ENCODE measurements at regions not wholly inside any gene's neighbourhood (a gene's known extent, or its start where the extent isn't known, plus 50 kb on each side); places are given as distances from the start of the nearest gene placed in this dataset.
"Not testable (repeated sequence)": the region's sequence is repeated elsewhere in the genome, so short reads cannot be mapped to it uniquely, and the experiment has no call there.

DNA sequence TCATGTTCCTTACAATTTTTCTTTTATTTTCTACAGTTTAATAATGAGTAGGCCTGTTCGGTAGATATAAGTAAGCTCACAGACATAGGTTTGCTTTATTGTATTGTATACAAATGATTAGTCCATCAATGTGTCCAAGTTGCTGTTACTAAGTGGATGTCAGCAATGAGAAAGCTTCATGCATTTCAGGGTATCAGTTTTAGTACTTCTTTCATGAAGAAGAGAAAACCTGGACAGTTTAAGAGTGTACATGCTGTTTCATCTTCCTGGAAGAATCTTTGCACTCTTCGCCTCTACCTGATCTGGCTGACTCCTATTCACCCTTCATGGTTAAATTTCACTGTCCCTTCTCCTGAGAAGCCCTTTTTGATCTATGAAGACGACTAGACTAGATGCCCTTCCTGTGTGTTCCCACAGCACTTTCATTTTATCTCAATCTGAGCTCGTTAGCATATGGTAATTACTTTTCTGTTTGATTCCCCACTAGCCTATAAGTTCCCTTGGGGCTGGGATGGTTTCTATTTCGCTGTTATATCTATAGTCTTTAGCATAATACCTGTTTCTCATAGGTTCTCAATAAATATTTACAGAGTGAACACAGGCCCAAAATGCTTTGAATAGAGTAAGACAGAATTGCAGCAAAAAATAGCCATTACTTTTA is 70.7 kb downstream of the CETN3 start:
- no peaks in the 10 kb centered on the region for H3K4me1 ChIP-seq
- no peaks in the 10 kb centered on the region for H3K36me3 ChIP-seq
- no peak for DNase-seq

DNA sequence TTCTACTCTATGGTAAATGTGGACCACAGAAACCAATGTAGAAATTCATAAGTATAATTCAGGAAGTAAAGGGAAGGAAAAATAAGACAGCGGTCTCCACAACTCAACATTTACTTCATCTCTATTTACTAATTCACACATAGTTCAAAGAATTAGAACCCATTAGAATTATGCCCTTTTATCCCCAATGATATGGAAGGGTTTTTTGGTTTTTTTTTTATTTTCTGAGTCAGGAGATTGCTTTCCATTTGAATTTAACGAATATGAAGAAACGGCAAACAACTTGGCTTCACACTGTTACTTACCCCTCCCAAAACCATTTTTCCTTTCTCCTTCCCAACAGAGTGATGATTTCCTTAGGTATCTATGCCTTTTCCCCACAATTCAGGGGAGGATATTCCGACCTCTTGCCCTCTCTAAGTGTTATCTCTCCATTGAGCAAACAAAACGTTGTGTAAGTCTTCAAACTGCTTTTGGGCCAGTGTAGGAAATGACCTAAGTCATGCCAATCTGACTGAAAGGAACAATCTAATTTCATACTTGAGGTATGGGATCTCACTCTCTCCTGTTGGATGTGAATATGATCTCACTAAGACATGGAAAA is 72.0 kb downstream of the CETN3 start:
- no peak for DNase-seq
- no peaks in the 10 kb centered on the region for H3K4me1 ChIP-seq
- H3K9me3 ChIP-seq (replicated peaks): no peaks in the 10 kb centered on the region
- no peak overlapping the region for H3K4me3 ChIP-seq
- H3K27me3 ChIP-seq: no peaks in the 10 kb centered on the region
- no peak overlapping the region for H3K27ac ChIP-seq
- no peaks in the 10 kb centered on the region for H3K36me3 ChIP-seq

More for the DNA sequence above, 70.7 kb downstream of the CETN3 start:
- H3K9me3 ChIP-seq (replicated peaks): no peaks in the 10 kb centered on the region
- no peak overlapping the region for H3K27ac ChIP-seq
- H3K4me3 ChIP-seq: no peak overlapping the region
- H3K27me3 ChIP-seq: no peaks in the 10 kb centered on the region

- Histone ChIP-seq H3K36me3 (no peaks in the 10 kb centered on the region), H3K4me1 (no peaks in the 10 kb centered on the region), H3K27ac (no peak overlapping the region), H3K9me3 (replicated peaks) (no peaks in the 10 kb centered on the region), H3K27me3 (no peaks in the 10 kb centered on the region), H3K4me3 (no peak overlapping the region)
- no peak for DNase-seq
These were observed 72.8 kb downstream of the CETN3 start for GRCh38 chr5:90336752-90337151.

DNA sequence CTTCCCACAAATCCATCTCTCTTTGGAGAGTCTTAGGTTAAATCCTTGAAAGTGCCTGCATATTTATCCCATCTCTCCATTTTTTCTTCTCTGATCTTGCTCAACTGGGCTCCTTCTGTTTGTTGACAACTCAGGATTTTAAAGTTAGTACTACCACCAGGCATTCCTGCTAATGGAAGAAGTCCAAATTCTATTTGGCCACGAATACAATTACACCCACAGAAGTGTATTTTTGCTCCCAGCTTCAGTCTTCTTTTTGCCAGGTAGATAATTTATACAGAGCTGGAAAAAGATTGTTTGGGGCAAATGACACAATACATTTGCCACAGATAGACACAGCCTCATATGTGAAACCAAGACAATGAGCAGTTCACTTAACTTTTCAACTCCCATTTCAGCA is 74.8 kb downstream of the CETN3 start:
- H3K27me3 ChIP-seq: no peaks in the 10 kb centered on the region
- no peaks in the 10 kb centered on the region for H3K36me3 ChIP-seq
- no peaks in the 10 kb centered on the region for H3K4me1 ChIP-seq
- no peak overlapping the region for H3K27ac ChIP-seq
- no peaks in the 10 kb centered on the region for H3K9me3 ChIP-seq (replicated peaks)
- H3K4me3 ChIP-seq: no peak overlapping the region
- DNase-seq: no peak

DNA sequence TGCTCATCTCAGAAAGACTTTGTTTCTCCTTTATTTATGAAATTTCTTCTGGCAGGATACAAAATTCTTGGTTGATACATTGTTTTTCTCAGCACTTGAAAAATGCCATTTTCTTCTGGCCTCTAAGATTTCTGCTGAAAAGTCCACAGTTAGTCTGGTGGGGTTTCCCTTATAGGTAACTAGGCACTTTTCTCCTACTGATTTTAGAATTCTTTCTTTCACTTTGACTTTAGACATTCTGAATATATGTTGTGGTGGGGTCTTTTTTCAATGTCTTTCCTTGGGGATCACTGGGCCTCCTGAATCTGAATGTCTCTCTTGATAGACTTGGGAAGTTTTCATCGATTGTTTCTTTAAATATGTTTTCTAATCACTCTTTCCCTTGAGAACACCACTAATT is 79.6 kb downstream of the CETN3 start:
- Histone ChIP-seq H3K4me1 (no peaks in the 10 kb centered on the region), H3K27ac (no peak overlapping the region), H3K4me3 (no peak overlapping the region), H3K9me3 (replicated peaks) (no peaks in the 10 kb centered on the region), H3K36me3 (no peaks in the 10 kb centered on the region), H3K27me3 (no peaks in the 10 kb centered on the region)
- no peak for DNase-seq

- H3K9me3 ChIP-seq (replicated peaks): no peaks in the 10 kb centered on the region
- H3K4me1 ChIP-seq: no peaks in the 10 kb centered on the region
- no peaks in the 10 kb centered on the region for H3K27me3 ChIP-seq
- H3K36me3 ChIP-seq: no peaks in the 10 kb centered on the region
- H3K27ac ChIP-seq: no peak overlapping the region
- DNase-seq: no peak
- no peak overlapping the region for H3K4me3 ChIP-seq
These were observed 82.6 kb downstream of the CETN3 start for GRCh38 chr5:90326995-90327394.

- Histone ChIP-seq H3K9me3 (replicated peaks) (no peaks in the 10 kb centered on the region), H3K27ac (no peak overlapping the region), H3K4me3 (no peak overlapping the region), H3K27me3 (no peaks in the 10 kb centered on the region), H3K36me3 (no peaks in the 10 kb centered on the region), H3K4me1 (no peaks in the 10 kb centered on the region)
- DNase-seq: no peak
These were observed 84.5 kb downstream of the CETN3 start for GRCh38 chr5:90325093-90325492.

GRCh38 chr5:90320348-90320747 is 89.2 kb downstream of the CETN3 start:
- not testable (repeated sequence) for H3K36me3 ChIP-seq; H3K4me1 ChIP-seq; DNase-seq; H3K4me3 ChIP-seq; H3K9me3 ChIP-seq (replicated peaks); H3K27ac ChIP-seq; H3K27me3 ChIP-seq

DNA sequence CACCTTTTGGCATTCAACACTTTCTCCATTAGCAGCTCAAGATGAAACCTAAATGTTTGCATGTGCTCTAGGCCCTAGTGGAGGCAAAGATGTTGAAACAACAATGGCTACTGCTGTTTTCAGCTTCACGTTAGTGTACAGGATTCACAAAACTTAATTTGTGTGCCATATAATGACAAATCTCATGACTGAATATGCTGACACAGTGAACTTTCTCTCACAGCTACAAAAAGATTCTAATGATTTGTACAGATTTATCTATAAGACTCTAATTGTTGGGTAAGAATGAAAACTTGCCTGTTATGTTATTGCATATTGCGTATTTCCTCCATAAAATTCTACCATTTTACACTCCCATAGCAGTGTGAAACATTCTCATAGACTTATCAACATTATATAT is 97.5 kb downstream of the CETN3 start:
- H3K36me3 ChIP-seq: no peaks in the 10 kb centered on the region
- H3K27ac ChIP-seq: no peak overlapping the region
- no peaks in the 10 kb centered on the region for H3K4me1 ChIP-seq
- H3K27me3 ChIP-seq: no peaks in the 10 kb centered on the region
- H3K9me3 ChIP-seq (replicated peaks): no peaks in the 10 kb centered on the region
- DNase-seq: no peak
- H3K4me3 ChIP-seq: no peak overlapping the region

DNA sequence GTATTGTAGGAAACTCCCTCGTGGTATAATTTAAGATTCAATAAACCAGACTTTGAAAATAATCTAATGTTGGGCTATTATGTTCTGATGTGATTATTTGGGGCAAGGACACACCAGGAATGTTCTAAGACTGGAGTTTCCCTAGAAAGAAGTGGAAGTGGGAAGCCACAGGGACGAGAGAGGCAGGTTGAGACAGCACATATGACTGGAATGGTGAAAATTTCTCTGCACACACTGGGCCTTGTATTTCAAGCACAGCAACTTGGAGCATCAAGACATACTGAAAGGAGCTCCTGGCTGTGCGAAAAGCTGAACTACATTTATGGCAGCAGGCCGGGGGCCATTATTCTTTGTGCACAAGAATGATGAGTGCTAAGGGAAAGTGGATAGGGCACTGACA is 98.2 kb downstream of the CETN3 start:
- H3K4me3 ChIP-seq: no peak overlapping the region
- no peaks in the 10 kb centered on the region for H3K9me3 ChIP-seq (replicated peaks)
- DNase-seq: no peak
- H3K27ac ChIP-seq: no peak overlapping the region
- H3K36me3 ChIP-seq: no peaks in the 10 kb centered on the region
- no peaks in the 10 kb centered on the region for H3K27me3 ChIP-seq
- no peaks in the 10 kb centered on the region for H3K4me1 ChIP-seq

DNA sequence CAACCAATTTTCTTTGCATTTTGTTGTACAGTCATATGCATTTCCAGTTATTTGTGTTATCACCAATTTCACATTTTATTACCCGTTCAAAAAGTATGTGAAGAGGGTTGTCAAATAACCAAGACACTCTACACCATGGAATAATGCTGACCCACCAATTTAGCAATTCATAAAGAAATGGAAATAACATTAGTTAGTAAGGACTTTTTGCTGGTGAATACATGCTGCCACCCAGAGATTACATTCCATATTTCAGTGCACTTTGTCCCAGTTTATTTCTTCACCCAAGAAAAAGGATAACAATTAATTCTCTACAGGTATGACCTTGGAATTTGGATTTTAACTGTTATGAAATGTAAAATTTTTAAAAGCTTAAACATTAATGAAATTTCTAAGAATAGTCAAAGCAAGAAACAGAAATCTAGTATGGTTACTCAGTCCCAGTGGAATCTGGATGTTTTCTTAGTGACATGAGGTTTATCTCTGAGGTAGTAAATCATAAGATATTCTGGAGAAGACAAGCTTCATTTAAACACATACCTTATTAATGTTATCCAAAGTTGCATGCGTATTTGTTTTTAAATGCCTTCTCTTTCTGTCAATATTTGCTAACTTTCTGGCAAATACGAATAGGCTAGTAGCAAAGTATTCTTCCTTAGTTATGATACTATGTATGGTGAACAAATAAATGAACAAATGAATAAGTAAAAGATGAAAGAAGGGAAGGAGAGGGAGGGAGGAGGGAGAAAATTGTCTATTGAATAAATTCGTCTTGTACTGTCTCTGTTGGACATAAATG is 100.6 kb downstream of the CETN3 start:
- no peak for DNase-seq
- H3K27ac ChIP-seq: no peak overlapping the region
- H3K4me3 ChIP-seq: no peak overlapping the region
- H3K9me3 ChIP-seq (replicated peaks): no peaks in the 10 kb centered on the region
- H3K36me3 ChIP-seq: no peaks in the 10 kb centered on the region
- no peaks in the 10 kb centered on the region for H3K27me3 ChIP-seq
- H3K4me1 ChIP-seq: no peaks in the 10 kb centered on the region

- Histone ChIP-seq H3K9me3 (replicated peaks) (no peaks in the 10 kb centered on the region), H3K4me3 (no peak overlapping the region), H3K27ac (no peak overlapping the region), H3K36me3 (no peaks in the 10 kb centered on the region), H3K27me3 (no peaks in the 10 kb centered on the region), H3K4me1 (no peaks in the 10 kb centered on the region)
- no peak for DNase-seq
These were observed 101.8 kb downstream of the CETN3 start for GRCh38 chr5:90307782-90308181.

DNA sequence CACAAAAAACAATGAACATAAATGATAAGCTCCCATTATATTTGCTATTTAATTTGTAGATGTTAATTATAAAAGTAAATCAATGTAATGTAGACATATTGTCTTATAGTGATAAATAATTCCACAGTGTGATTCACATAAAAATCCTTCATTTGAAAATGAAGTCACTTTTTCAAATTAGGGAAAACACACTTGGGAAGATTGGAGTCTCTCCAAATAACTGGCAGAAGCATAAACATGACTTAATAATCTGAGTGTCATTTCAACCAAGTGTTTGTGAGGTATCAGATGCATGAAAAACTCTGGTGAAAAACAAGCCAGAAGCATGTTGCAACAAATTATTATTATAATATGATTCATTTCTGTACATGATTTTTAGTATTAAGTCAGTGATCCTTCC is 102.2 kb downstream of the CETN3 start:
- Histone ChIP-seq H3K36me3 (no peaks in the 10 kb centered on the region), H3K27me3 (no peaks in the 10 kb centered on the region), H3K4me3 (no peak overlapping the region), H3K4me1 (no peaks in the 10 kb centered on the region), H3K27ac (no peak overlapping the region), H3K9me3 (replicated peaks) (no peaks in the 10 kb centered on the region)
- no peak for DNase-seq

DNA sequence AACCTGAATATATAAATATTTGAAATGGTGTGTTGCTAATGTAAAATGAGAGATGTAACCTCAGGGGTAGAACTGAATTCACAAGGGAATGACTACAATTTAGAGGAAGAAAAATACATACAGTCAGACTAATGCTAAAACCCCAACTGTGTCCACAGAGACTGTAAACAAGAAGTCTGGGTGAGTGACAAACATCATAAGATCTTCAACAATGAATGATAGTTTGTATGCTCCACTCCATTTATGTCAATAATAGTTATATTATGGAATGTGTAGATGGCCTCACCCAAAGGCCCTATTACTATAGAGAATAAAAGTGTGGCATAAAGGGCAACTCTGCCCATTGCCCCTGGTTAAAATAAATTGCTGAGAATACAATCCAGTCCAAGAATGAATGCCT is 102.9 kb downstream of the CETN3 start:
- no peaks in the 10 kb centered on the region for H3K36me3 ChIP-seq
- H3K4me3 ChIP-seq: no peak overlapping the region
- no peaks in the 10 kb centered on the region for H3K27me3 ChIP-seq
- no peak overlapping the region for H3K27ac ChIP-seq
- H3K9me3 ChIP-seq (replicated peaks): no peaks in the 10 kb centered on the region
- DNase-seq: no peak
- H3K4me1 ChIP-seq: no peaks in the 10 kb centered on the region

GRCh38 chr5:90305041-90305720 is 104.4 kb downstream of the CETN3 start:
- H3K36me3 ChIP-seq: no peaks in the 10 kb centered on the region
- H3K4me3 ChIP-seq: no peak overlapping the region
- H3K4me1 ChIP-seq: no peaks in the 10 kb centered on the region
- no peak for DNase-seq
- no peak overlapping the region for H3K27ac ChIP-seq
- no peaks in the 10 kb centered on the region for H3K9me3 ChIP-seq (replicated peaks)
- no peaks in the 10 kb centered on the region for H3K27me3 ChIP-seq
